Activated T-cell treated with anti-CD3 and anti-CD28 coated beads, Interleukin-2, amount 50 U/mL, for 1 hour (primary cell): ENCODE measurements at regions not wholly inside any gene's neighbourhood (a gene's known extent, or its start where the extent isn't known, plus 50 kb on each side); places are given as distances from the start of the nearest gene placed in this dataset.

Source experiments
- DNase-seq: peaks from one replicate; pipeline ENCODE4 v3.0.0-alpha.2; 2020

GRCh38 chr5:18050776-18051175 is 416.5 kb downstream of the TAF11L14 start:
- no peak for DNase-seq

GRCh38 chr5:18051953-18052352 is 417.7 kb downstream of the TAF11L14 start:
- DNase-seq, result no peak

- DNase-seq, result no peak
Measured at GRCh38 chr5:18052569-18052968, 418.3 kb downstream of the TAF11L14 start.

- DNase-seq, result no peak
Measured at GRCh38 chr5:18057725-18058124, 423.5 kb downstream of the TAF11L14 start.

- DNase-seq, result no peak
Measured at GRCh38 chr5:18067615-18068014, 433.4 kb downstream of the TAF11L14 start.

GRCh38 chr5:18068826-18069225 is 434.6 kb downstream of the TAF11L14 start:
- DNase-seq, result no peak

GRCh38 chr5:18069790-18070189 is 435.5 kb downstream of the TAF11L14 start:
- no peak for DNase-seq

GRCh38 chr5:18072600-18072999 is 438.3 kb downstream of the TAF11L14 start:
- DNase-seq, result no peak

GRCh38 chr5:18074961-18075360 is 440.7 kb downstream of the TAF11L14 start:
- no peak for DNase-seq

GRCh38 chr5:18078157-18078556 is 443.9 kb downstream of the TAF11L14 start:
- no peak for DNase-seq

GRCh38 chr5:18079831-18080230 is 445.6 kb downstream of the TAF11L14 start:
- DNase-seq, result no peak

GRCh38 chr5:18088020-18088579 is 453.8 kb downstream of the TAF11L14 start:
- DNase-seq, result no peak

GRCh38 chr5:18090177-18090576 is 455.9 kb downstream of the TAF11L14 start:
- no peak for DNase-seq

- DNase-seq, result no peak
Measured at GRCh38 chr5:18091142-18091541, 456.9 kb downstream of the TAF11L14 start.

- no peak for DNase-seq
Measured at GRCh38 chr5:18091758-18092157, 457.5 kb downstream of the TAF11L14 start.

- no peak for DNase-seq
Measured at GRCh38 chr5:18095061-18095460, 460.8 kb downstream of the TAF11L14 start.

- no peak for DNase-seq
Measured at GRCh38 chr5:18097817-18098216, 463.6 kb downstream of the TAF11L14 start.

GRCh38 chr5:18098691-18099090 is 464.4 kb downstream of the TAF11L14 start:
- DNase-seq, result no peak

GRCh38 chr5:18099261-18099660 is 465.0 kb downstream of the TAF11L14 start:
- DNase-seq, result no peak

- no peak for DNase-seq
Measured at GRCh38 chr5:18101532-18101931, 467.3 kb downstream of the TAF11L14 start.

- DNase-seq, result no peak
Measured at GRCh38 chr5:18102733-18103132, 468.5 kb downstream of the TAF11L14 start.

GRCh38 chr5:18105449-18105848 is 471.2 kb downstream of the TAF11L14 start:
- no peak for DNase-seq

- no peak for DNase-seq
Measured at GRCh38 chr5:18111906-18112465, 477.7 kb downstream of the TAF11L14 start.

- no peak for DNase-seq
Measured at GRCh38 chr5:18113721-18114120, 479.5 kb downstream of the TAF11L14 start.

GRCh38 chr5:18114151-18114757 is 480.0 kb downstream of the TAF11L14 start:
- DNase-seq, result no peak
